ENCODE measurements at regions not wholly inside any gene's neighbourhood (a gene's known extent, or its start where the extent isn't known, plus 50 kb on each side); places are given as distances from the start of the nearest gene placed in this dataset.

GRCh38 chr13:44244288-44244687 is 129.3 kb upstream of the SERP2 start:
- no peak for TF ChIP-seq CTCF (IDR thresholded peaks at IDR 0.05)
- no peak for TF ChIP-seq POLR2A (IDR thresholded peaks at IDR 0.05)

Measured in transverse colon (tissue), 3 donors.